WI38 (cell line): ENCODE measurements at regions not wholly inside any gene's neighbourhood (a gene's known extent, or its start where the extent isn't known, plus 50 kb on each side); places are given as distances from the start of the nearest gene placed in this dataset.

ENCODE experiments used
- H3K4me3 ChIP-seq: 2 replicates; pipeline ENCODE4 v1.5.1; 2011; ENCODE audit warnings: low read depth, mild to moderate bottlenecking, control low read depth, low read length
- CTCF ChIP-seq: IDR thresholded peaks from 2 replicates; pipeline ENCODE4 v1.5.1; 2012; ENCODE audit warnings: low read depth, mild to moderate bottlenecking, control low read depth, low read length

DNA sequence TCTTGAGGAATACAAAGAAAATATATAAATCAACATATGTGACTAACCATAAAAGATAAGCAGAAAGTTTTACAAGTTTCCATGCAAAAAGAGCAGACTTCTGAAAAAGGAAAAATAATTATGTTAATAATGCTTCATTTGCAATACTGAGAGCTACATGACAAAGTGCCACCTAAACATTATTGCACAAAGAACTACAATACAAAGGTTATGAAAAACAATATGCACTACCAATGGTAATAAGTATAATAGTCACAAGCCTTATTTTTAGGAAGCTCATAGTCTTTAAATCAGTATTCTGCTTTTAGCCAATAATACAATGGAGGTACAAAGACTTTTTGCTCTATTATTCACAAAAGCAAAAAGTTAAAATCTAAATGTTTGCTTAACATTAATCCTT is 411.2 kb downstream of the TLL1 start:
- no peak for TF ChIP-seq CTCF
- H3K4me3 ChIP-seq, result no peak overlapping the region

GRCh38 chr4:166290426-166290825 is 417.4 kb downstream of the TLL1 start:
- TF ChIP-seq CTCF, result no peak
- no peak overlapping the region for H3K4me3 ChIP-seq

DNA sequence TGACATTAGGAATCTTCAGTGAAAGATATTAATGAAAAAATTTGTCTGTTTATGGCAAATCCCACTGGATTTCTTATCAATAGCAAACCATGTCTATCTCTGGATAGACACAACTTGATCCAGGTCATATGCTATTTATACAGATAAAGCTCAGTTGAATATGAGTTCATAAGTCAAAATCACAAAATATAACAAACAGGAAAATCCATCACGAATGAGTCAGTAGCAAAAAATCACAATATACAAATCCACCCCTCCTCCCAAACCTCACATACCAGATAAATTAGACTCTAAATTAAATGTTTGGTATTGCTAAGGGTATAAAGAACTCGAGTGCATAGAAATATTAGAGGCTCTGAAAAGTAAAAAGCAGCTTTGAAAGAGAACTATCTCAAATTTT is 420.5 kb downstream of the TLL1 start:
- H3K4me3 ChIP-seq, result no peak overlapping the region
- no peak for TF ChIP-seq CTCF

DNA sequence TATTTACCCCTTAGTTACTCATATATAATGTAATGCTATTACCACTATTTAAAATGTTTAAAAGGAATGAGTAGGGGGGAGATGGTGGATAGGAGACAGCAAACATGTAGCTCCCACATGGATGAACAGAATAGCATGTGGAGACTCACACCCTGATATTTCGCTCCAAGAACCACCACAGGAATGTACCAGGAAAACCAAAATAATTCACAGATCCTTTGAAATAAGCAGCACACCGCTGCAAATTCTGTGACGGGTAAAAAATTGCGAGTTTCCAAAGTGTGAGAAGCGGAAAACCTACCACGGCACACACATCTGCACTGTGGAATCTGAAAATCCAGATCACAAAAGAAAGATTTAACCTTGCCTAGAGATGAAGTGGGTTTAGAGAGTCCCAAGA is 428.2 kb downstream of the TLL1 start:
- TF ChIP-seq CTCF, result no peak
- H3K4me3 ChIP-seq, result no peak overlapping the region

GRCh38 chr4:166308647-166309046 is 435.6 kb downstream of the TLL1 start:
- no peak overlapping the region for H3K4me3 ChIP-seq
- TF ChIP-seq CTCF, result no peak

- TF ChIP-seq CTCF, result no peak
- H3K4me3 ChIP-seq, result no peak overlapping the region
Measured at GRCh38 chr4:166309286-166309685, 436.2 kb downstream of the TLL1 start.

- TF ChIP-seq CTCF, result no peak
- H3K4me3 ChIP-seq, result no peak overlapping the region
Measured at GRCh38 chr4:166311169-166311568, 438.1 kb downstream of the TLL1 start.
